HEK293T (cell line): ENCODE measurements at regions not wholly inside any gene's neighbourhood (a gene's known extent, or its start where the extent isn't known, plus 50 kb on each side); places are given as distances from the start of the nearest gene placed in this dataset.

ENCODE experiments used
- BHLHE40 ChIP-seq: fragments of 450-650 bp; IDR thresholded peaks from 2 replicates; pipeline ENCODE4 v1.6.1; 2016; ENCODE audit warnings: mild to moderate bottlenecking, moderate library complexity, borderline replicate concordance
- FOXA1 ChIP-seq: fragments of 450-650 bp; IDR thresholded peaks from 2 replicates; pipeline ENCODE4 v1.6.1; 2016; ENCODE audit warnings: mild to moderate bottlenecking
- ZNF384 ChIP-seq: fragments of 450-650 bp; IDR thresholded peaks from 2 replicates; pipeline ENCODE4 v1.6.1; 2016

- TF ChIP-seq ZNF384 (no peak), FOXA1 (no peak), BHLHE40 (no peak)
These were observed 457.6 kb downstream of the KLF12 start for GRCh38 chr13:73676550-73677047.
